ENCODE measurements at regions not wholly inside any gene's neighbourhood (a gene's known extent, or its start where the extent isn't known, plus 50 kb on each side); places are given as distances from the start of the nearest gene placed in this dataset.

DNA sequence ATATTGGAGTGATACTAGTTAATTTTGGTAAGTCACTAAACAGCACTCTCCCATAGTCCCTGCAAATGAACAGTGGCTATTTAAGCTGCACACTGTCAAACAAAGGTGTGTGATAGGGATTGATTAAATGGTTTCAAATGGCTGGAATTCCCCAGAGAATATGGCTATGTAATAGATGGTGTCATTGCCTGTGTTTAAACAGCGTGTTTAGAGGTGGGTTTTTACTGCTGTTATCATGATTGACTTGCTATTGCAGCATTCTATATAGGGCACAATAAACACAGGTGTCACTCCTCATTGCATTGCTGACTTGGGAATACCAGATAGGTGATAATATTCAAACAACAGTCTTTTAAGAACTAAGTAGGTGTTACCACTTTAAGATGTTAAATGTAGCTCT lies 171.7 kb upstream of the MAN1A1 start:
- 85 to 94% methylated on average over 1 of the region's 1 CpG for WGBS, 2 donors
- H3K4me3 ChIP-seq (ENCODE audit: low read depth, poor library complexity, severe bottlenecking): no peak overlapping the region
- intact Hi-C loops (cut with DNase I; ENCODE audit: low total_unique reads): no loop called here
- TF ChIP-seq POLR2A (IDR thresholded peaks at IDR 0.05): no peak
- TF ChIP-seq, protein P1, sequence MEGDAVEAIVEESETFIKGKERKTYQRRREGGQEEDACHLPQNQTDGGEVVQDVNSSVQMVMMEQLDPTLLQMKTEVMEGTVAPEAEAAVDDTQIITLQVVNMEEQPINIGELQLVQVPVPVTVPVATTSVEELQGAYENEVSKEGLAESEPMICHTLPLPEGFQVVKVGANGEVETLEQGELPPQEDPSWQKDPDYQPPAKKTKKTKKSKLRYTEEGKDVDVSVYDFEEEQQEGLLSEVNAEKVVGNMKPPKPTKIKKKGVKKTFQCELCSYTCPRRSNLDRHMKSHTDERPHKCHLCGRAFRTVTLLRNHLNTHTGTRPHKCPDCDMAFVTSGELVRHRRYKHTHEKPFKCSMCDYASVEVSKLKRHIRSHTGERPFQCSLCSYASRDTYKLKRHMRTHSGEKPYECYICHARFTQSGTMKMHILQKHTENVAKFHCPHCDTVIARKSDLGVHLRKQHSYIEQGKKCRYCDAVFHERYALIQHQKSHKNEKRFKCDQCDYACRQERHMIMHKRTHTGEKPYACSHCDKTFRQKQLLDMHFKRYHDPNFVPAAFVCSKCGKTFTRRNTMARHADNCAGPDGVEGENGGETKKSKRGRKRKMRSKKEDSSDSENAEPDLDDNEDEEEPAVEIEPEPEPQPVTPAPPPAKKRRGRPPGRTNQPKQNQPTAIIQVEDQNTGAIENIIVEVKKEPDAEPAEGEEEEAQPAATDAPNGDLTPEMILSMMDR (IDR thresholded peaks at IDR 0.05): no peak
- no peak for DNase-seq (ENCODE audit: low spot score in 2 of 2)

DNA sequence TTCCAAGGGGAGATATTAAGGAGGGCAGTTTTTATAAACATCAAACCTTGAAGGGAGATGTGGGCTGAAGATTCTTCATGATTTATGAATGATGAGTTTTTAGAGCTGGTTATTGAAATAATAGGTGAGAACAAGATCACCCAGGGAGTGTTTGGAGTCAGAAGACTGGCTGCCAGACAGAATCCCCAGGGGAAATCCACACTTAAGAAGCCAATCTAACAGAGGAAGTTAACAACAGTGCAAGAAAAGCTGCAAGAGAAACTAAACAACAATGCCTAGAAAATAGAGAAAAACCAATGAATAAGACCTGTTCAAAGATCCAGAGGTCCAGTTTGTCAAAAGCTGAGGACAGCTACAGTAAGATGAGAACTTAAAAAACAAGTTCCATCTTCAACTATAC lies 167.9 kb upstream of the MAN1A1 start:
- no peak overlapping the region for H3K4me3 ChIP-seq (ENCODE audit: low read depth, poor library complexity, severe bottlenecking)
- DNase-seq (ENCODE audit: low spot score in 2 of 2): no peak
- intact Hi-C loops (cut with DNase I; ENCODE audit: low total_unique reads): no loop called here
- TF ChIP-seq, protein P1 (IDR thresholded peaks at IDR 0.05): no peak
- no peak for TF ChIP-seq POLR2A (IDR thresholded peaks at IDR 0.05)

DNA sequence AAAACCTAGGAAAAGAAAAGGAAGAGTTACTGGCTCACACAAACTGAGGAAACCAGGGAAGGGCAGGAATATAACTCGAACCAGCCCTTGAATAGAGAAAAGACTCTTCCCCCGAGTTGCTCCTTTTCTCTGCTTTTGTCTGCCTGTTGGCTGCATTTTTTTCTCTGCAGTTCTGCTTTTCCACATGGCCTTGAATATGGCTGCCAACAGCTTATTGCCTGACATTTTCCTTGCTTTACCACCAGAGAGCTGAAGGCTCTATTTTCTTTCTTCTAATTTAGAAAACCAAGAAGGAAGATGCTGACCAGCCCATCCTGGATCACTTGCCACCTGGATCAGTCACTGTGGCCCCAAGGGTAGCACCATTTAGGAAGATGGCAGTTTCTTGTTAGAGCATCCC lies 164.8 kb upstream of the MAN1A1 start:
- H3K4me3 ChIP-seq (ENCODE audit: low read depth, poor library complexity, severe bottlenecking): no peak overlapping the region
- TF ChIP-seq, protein P1 (IDR thresholded peaks at IDR 0.05): no peak
- TF ChIP-seq POLR2A (IDR thresholded peaks at IDR 0.05): no peak
- intact Hi-C loops (cut with DNase I; ENCODE audit: low total_unique reads): no loop called here
- WGBS, 2 donors: 50 to 58% methylated on average over 2 of the region's 2 CpGs
- no peak for DNase-seq (ENCODE audit: low spot score in 2 of 2)

DNA sequence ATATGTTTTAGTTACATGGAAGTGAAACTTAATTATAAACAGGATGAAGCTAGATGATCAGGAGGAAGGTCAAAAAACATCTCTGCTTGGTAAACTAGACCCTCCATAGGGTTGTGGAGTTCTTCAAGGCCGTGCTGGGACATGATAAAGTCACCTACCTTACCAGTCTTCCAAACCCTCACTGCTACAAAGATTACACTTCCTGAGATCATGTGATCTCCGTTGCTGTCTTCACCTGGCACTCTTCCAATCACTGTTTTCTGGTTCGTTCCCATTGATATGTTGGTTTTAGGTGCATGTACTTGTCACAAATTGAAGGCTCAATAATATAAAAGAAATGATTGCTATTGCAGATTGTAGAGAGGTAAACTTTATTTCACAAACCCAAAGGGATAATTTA lies 161.5 kb upstream of the MAN1A1 start:
- 48 to 55% methylated on average over 3 of the region's 3 CpGs for WGBS, 2 donors

DNA sequence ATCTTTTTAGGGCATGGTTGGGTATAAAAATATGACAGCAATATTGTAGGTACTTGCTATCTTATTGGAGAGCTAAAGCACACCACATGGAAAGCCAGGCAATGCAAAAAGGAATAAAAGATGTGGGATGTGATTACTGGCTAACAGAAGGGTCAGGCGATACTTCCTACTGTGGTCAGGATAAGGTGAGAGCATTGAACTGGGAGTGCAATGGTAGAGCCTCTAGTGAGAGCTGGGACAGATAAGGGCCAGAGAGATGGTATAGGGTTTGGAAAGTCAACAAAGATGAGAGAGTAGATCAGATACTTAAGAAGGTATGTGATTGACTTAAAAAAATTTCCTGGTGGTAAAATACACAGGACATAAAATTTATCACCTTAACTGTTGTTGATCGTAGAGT lies 160.7 kb upstream of the MAN1A1 start:
- TF ChIP-seq, protein P1 (IDR thresholded peaks at IDR 0.05): no peak
- TF ChIP-seq POLR2A (IDR thresholded peaks at IDR 0.05): no peak
- H3K4me3 ChIP-seq (ENCODE audit: low read depth, poor library complexity, severe bottlenecking): no peak overlapping the region
- no peak for DNase-seq (ENCODE audit: low spot score in 2 of 2)
- intact Hi-C loops (cut with DNase I; ENCODE audit: low total_unique reads): no loop called here
- WGBS, 2 donors: 94 to 98% methylated on average over 2 of the region's 2 CpGs

More for the DNA sequence above, 161.5 kb upstream of the MAN1A1 start:
- TF ChIP-seq, protein P1 (IDR thresholded peaks at IDR 0.05): no peak
- no peak for TF ChIP-seq POLR2A (IDR thresholded peaks at IDR 0.05)
- intact Hi-C loops (cut with DNase I; ENCODE audit: low total_unique reads): no loop called here
- H3K4me3 ChIP-seq (ENCODE audit: low read depth, poor library complexity, severe bottlenecking): no peak overlapping the region
- no peak for DNase-seq (ENCODE audit: low spot score in 2 of 2)

DNA sequence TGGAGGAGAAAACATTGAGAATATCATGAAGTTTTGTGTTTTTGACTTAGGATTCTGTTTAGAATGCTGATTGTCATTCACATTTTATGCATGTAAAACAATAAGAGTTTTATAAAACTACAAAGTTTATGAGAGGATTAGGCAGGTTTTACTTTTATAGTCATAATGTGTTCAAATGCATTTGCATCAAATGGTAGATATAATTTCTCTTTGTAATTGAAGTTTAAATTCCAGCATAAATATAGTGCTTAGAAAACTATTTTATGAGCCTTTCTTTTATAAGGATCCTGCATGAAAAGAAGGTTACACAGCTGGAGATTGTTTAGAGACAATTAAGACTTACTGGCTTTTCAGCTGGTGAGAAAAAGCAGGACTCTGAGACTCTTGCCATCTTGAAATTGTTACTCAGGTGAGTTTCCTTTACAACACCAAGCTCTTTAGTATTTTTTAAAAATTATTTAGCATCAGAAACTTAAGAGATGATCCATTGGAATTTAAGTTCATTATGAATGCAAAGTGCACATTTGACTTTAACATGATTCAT lies 157.1 kb upstream of the MAN1A1 start:
- H3K4me3 ChIP-seq (ENCODE audit: low read depth, poor library complexity, severe bottlenecking): no peak overlapping the region
- no peak for DNase-seq (ENCODE audit: low spot score in 2 of 2)
- intact Hi-C loops (cut with DNase I; ENCODE audit: low total_unique reads): no loop called here
- TF ChIP-seq, protein P1 (IDR thresholded peaks at IDR 0.05): no peak
- TF ChIP-seq POLR2A (IDR thresholded peaks at IDR 0.05): no peak

Measured in lower leg skin (tissue), 4 donors.